ENCODE measurements at regions not wholly inside any gene's neighbourhood (a gene's known extent, or its start where the extent isn't known, plus 50 kb on each side); places are given as distances from the start of the nearest gene placed in this dataset.
"Not testable (repeated sequence)": the region's sequence is repeated elsewhere in the genome, so short reads cannot be mapped to it uniquely, and the experiment has no call there.

DNA sequence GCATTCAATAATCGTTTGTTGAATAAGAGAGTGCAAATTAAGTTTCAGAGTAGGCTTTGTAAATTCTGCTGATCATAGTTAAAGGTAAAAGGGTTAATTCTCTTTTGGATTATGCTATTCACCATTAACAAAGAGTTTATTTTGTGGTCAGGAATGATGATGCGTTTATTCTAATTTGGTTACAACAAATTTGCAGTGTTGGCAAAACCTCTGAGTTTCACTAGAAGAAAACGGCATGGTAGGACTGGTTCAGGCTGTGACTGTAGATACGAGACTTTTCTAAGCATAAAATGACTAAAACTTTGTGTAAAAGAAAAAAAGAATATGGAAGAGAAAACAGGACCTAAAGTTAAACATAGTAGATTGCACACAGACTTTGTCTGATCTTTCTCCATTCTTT, 234.7 kb downstream of the TLR4 start:
- no peak for DNase-seq (ENCODE audit: low spot score)

DNA sequence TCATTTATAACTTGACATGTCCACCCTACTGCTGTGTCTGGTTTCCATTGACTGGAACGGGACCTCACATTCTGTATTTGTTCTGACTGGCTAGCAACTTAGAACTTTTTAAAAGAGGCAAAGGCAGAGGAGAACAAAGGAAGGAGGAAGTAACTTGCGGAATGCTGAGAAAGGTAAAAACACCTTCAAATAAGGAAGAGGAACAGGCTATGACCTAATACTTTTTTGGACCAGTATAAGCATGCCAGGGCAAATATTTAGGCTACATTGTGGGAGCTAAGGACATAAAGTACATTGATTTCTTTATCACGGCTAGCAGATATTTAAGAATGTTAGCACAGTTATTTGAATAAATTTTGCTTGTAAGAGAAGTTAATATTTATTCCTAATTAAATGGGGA, 240.5 kb downstream of the TLR4 start:
- not testable (repeated sequence) for DNase-seq (ENCODE audit: low spot score)

GRCh38 chr9:117945286-117945685, 241.1 kb downstream of the TLR4 start:
- DNase-seq (ENCODE audit: low spot score) = no peak

- no peak for DNase-seq (ENCODE audit: low spot score)
These were observed 246.9 kb downstream of the TLR4 start for GRCh38 chr9:117951127-117951526.

DNA sequence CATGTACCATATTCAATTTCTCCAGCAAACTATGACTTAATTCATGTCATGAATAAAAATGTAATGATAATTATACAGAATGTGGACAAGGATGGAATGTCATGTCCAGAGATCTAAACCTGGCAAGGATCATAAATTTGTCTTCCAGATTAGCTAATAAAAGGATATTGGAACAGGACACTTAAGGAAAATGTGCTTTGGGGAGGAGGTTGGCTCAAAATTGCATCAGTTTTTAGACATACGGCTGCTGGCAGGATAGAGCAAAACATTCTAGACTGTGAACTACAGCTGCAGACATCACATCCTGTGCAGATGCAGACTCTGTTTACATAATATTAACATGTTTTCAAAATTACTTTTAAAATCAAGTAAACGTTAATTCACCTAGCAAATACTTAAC, 248.4 kb downstream of the TLR4 start:
- no peak for DNase-seq (ENCODE audit: low spot score)

- DNase-seq (ENCODE audit: low spot score) = no peak
These were observed 253.1 kb downstream of the TLR4 start for GRCh38 chr9:117957267-117957666.

DNA sequence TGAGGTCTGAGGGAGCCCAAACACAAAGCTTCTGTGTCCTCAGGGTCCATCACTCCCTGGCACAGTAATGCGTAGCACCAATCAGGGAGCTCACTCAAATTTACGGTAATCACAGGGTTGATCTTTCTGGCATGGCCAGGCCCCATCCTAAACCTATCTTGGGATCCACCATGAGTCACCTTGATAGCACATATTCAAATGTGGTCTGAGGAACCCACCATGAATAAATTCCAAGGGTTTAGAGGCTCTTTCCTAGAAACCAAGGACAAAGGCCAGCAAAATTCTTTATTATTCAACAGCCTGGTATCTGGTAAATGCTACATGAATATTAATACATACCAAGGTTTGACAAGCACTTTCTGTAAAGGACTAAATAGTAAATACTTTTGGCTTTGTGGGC, 254.5 kb downstream of the TLR4 start:
- DNase-seq (ENCODE audit: low spot score) = no peak

DNA sequence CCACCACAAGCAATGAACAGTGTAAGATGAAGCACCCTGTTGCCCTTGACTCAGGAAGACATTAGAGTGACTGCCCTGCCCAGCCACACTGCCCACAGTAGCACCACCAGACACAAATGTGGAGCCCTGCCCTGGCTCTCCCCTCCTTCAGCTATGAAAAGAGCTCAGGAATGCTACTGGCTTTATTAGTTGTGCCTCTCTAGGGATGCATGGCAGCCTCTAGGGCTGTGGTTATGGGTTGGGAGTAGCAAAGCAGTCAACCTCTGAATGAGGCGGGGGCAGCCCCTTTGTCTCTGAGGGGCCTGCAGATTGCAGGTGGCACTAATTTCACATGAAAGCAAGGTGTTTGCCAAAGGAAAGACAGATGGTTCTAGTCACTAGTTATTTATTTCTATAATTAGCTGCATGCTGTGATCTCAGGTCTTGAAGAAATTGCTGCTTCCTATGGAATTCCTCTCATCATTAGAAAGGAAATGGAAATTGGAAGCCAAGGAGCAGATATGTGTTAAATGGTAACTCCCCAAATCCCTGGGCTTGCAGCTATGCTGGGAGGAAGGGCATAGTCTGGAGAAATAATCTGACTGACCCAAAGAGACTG, 259.4 kb downstream of the TLR4 start:
- no peak for DNase-seq (ENCODE audit: low spot score)

DNA sequence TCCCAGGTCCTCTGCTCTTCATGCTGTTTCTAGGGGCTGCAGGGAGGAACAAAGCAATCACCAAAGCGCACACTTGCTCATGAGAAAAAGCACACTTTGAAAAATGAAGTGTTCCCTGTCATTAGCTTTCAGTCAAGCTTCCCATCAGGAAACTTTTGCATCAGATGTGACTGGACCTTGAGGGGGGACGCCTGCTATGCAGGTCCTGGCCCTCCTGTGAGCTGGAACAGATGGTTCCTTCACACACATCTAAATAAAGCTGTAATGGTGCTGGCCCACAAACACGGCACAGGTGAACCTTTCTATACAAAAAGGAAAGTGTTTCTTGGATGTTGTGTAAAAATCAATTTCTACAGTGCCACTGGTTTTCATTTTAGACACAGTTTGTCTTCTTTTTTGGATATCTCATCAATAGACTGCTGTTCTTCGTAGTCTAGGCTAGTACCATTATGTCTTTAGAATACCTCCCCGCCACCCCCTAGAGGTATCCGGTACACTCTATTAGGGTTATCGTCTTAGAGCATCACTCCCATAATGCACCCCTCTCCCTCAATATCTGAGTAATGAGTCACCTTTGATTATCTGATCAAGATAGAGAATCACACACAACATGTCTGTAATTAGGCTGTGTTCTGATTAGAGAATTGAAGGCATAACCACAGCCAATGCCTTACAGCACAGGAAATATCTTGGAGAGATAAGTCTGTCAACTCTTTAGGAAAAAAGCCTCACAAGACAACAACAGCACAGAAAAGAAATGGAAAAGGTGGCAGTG, 266.3 kb downstream of the TLR4 start:
- no peak for DNase-seq (ENCODE audit: low spot score)

- no peak for DNase-seq (ENCODE audit: low spot score)
These were observed 269.9 kb downstream of the TLR4 start for GRCh38 chr9:117974108-117974507.

DNA sequence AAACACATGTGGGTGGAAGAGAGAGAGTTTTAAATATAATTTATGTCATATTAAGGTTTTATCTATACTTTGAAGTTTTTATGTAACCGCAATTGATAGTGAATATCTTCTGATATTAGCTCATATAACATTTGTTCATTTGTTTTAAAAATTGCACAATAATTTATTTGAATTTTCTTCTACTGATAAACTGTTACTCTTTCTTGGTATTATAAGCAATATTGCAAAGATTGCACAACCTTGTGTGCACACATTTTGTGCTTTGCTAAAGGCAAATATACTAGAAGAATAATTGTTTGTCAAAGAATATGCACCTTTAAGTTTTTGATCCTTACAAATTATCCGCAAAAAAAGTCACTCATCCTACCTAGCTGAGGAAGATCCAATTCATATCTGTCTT, 275.7 kb downstream of the TLR4 start:
- DNase-seq (ENCODE audit: low spot score) = no peak

GRCh38 chr9:117987945-117988344, 283.7 kb downstream of the TLR4 start:
- DNase-seq (ENCODE audit: low spot score) = no peak

DNA sequence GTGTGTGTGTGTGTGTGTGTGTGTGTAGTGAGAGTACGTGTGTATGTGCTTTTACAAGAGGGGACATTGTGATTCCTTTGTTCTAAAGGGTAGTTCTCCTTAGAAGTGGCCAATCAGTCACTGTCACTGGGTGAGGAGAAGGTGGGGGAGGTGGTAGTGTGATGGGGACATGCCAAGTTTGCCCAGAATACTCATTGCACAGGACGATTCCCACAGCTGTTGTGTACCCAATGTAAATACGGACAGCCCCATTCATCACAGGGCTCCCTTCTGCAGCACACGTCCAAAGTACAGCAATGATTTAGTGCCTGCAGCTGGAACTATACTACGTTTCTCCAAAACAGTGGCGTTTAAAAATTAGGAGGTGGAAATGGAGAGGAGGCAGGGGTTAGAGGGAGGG, 287.8 kb downstream of the TLR4 start:
- DNase-seq (ENCODE audit: low spot score) = no peak

DNA sequence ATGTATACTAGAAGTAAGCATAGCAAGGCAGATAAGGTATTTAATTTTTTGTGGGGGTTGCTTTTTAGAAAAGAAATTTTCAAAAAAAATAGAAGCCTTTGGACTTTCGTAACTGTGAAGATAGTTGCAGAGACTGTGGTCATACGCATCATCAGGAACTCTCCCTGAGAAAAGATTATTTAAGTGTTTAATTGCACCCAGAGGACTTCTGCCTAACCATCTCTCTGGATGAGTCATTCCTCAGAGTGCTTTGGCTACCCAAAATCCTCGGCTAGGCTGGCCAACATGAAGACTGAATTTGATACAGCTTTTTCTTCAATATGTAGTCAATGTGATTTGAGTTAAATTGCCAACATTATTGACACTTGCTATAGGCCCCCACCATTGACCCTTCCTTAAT, 296.4 kb downstream of the TLR4 start:
- DNase-seq (ENCODE audit: low spot score) = no peak

- no peak for DNase-seq (ENCODE audit: low spot score)
These were observed 299.0 kb downstream of the TLR4 start for GRCh38 chr9:118003240-118003639.

- DNase-seq (ENCODE audit: low spot score) = no peak
These were observed 304.0 kb downstream of the TLR4 start for GRCh38 chr9:118008246-118008645.

- DNase-seq (ENCODE audit: low spot score) = no peak
These were observed 305.4 kb downstream of the TLR4 start for GRCh38 chr9:118009614-118010013.

GRCh38 chr9:118017607-118018122, 313.5 kb downstream of the TLR4 start:
- DNase-seq (ENCODE audit: low spot score) = no peak

DNA sequence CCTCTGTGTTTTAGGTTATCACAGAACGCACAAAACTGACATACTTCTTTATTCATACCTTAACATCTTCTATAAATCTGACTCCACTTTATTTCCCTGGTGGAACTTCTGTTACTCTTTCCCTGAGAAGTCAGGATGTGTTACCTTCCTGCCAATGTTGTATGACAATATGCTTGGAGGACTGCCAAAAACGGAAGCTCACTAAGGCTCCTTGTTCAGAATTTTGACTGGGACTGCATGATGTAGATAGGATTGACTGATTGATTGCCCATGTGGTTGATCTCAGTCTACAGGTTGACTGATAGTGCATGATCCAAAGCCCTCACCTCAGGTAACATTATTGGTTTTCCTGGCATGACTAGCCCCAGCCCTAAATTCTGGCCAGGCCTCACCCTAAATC, 319.4 kb downstream of the TLR4 start:
- no peak for DNase-seq (ENCODE audit: low spot score)

DNA sequence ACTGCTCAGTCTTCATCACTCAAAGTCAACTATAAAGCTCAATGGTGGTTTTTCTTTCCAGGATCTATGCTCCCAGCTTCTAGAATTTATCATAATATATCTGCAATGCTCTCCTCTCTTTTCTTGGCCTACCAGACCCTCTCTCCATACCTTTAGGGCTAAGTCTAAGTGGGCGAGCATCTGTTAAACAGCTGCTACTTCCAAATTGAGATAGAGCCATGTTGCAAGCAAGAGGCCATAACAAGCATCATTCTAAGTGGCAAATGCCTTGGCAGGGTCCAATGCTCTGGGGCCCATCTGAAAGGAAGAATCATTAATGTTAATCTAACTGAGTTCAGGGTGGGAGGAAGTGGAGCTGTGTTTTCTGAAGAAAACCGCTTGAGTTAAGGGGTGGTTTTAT, 324.0 kb downstream of the TLR4 start:
- no peak for DNase-seq (ENCODE audit: low spot score)

- DNase-seq (ENCODE audit: low spot score) = no peak
These were observed 325.2 kb downstream of the TLR4 start for GRCh38 chr9:118029425-118029824.

DNA sequence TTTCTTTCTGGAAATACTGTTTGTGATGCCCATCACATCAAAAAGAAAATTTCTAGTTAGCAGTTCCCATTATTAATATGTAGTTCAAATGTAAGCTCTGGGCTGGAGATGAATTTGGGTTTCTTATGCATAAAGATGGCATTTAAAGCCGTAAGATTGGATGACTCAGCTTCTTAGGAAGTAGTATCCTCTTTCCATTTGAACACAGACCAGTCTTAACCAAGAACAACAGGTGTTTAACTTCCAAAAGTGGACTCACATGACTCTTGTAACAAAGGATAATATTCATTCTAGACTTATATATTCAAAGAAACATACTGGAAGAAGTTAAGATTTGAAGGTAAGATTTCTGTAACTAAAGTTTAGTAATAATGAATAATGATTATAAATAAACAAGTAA, 330.5 kb downstream of the TLR4 start:
- no peak for DNase-seq (ENCODE audit: low spot score)

GRCh38 chr9:118038713-118039112, 334.5 kb downstream of the TLR4 start:
- DNase-seq (ENCODE audit: low spot score) = no peak

DNA sequence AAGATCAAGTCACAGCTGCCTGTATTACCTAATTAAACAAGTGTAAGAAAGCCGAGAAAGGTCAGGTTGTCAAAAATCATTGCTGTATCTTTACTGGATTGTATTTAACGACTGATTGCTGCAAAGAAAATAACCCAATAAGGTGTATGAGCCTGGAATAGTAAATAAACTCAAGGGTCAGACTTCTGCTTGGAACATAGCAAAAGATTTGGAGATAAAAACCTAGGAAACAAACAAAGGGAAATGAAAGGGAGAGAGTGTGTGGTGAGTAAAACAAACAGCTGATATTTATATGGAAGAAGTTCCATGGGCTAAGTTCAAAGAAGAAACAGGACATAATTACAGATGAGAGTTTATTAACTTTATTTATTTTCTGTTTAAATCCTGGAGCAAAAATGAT, 354.0 kb downstream of the TLR4 start:
- no peak for DNase-seq (ENCODE audit: low spot score)

Measured in CD4-positive, alpha-beta T cell treated with Interleukin-2 at 100 ng/mL for 4 hours (primary cell).